Mesendoderm (in vitro differentiated cells): ENCODE measurements at regions not wholly inside any gene's neighbourhood (a gene's known extent, or its start where the extent isn't known, plus 50 kb on each side); places are given as distances from the start of the nearest gene placed in this dataset.
A peak's percentile ranks its signal among the peaks of the same experiment; 100 is the strongest.

Source experiments
- DNase-seq: peaks from one replicate; pipeline ENCODE4 v3.0.0; 2013
- H2AK5ac ChIP-seq: 2 replicates; pipeline ENCODE4 v1.6.1; 2013; ENCODE audit warnings: low read length, inconsistent platforms
- H2BK120ac ChIP-seq: 2 replicates; pipeline ENCODE4 v1.6.1; 2013; ENCODE audit warnings: low read depth, mild to moderate bottlenecking, low read length, moderate library complexity, mixed read lengths
- H2BK15ac ChIP-seq: replicated peaks from 2 replicates; pipeline ENCODE4 v1.6.1; 2013; ENCODE audit warnings: low read depth, mild to moderate bottlenecking, moderate library complexity
- H2BK5ac ChIP-seq: 2 replicates; pipeline ENCODE4 v1.6.1; 2013; ENCODE audit warnings: low read length, inconsistent platforms
- H3K18ac ChIP-seq: 2 replicates; pipeline ENCODE4 v1.6.1; 2013; ENCODE audit warnings: mild to moderate bottlenecking, low read length, mixed read lengths
- H3K23ac ChIP-seq: one replicate; pipeline ENCODE4 v1.6.1; 2013; ENCODE audit warnings: low read length
- H3K27ac ChIP-seq: 2 replicates; pipeline ENCODE4 v1.5.1; 2013; ENCODE audit warnings: low read depth, mild to moderate bottlenecking, inconsistent platforms, low read length, moderate library complexity
- H3K27me3 ChIP-seq: 2 replicates; pipeline ENCODE4 v1.6.1; 2013; ENCODE audit warnings: low read length, control low read depth, mild to moderate bottlenecking, inconsistent platforms; ENCODE audit not compliant: insufficient read depth, poor library complexity
- H3K36me3 ChIP-seq: 2 replicates; pipeline ENCODE4 v1.6.1; 2013; ENCODE audit warnings: low read length, inconsistent platforms; ENCODE audit not compliant: control insufficient read depth, insufficient read depth
- H3K4ac ChIP-seq: one replicate; pipeline ENCODE4 v1.6.1; 2013; ENCODE audit warnings: low read depth, mild to moderate bottlenecking, low read length, moderate library complexity
- H3K4me1 ChIP-seq: 2 replicates; pipeline ENCODE4 v1.6.1; 2013; ENCODE audit warnings: low read depth, low read length, inconsistent platforms; ENCODE audit not compliant: control insufficient read depth
- H3K4me2 ChIP-seq: 2 replicates; pipeline ENCODE4 v1.6.1; 2013; ENCODE audit warnings: low read length
- H3K4me3 ChIP-seq: 2 replicates; pipeline ENCODE4 v1.5.1; 2013; ENCODE audit warnings: mild to moderate bottlenecking, low read length
- H3K56ac ChIP-seq: one replicate; pipeline ENCODE4 v1.6.1; 2013; ENCODE audit warnings: low read length
- H3K79me1 ChIP-seq: 2 replicates; pipeline ENCODE4 v1.6.1; 2013; ENCODE audit warnings: low read length, inconsistent platforms
- H3K79me2 ChIP-seq: 2 replicates; pipeline ENCODE4 v1.6.1; 2013; ENCODE audit warnings: mild to moderate bottlenecking, low read length; ENCODE audit not compliant: control insufficient read depth, insufficient read depth
- H3K9ac ChIP-seq: 2 replicates; pipeline ENCODE4 v1.6.1; 2013; ENCODE audit warnings: low read length, inconsistent platforms
- H4K5ac ChIP-seq: one replicate; pipeline ENCODE4 v1.6.1; 2013; ENCODE audit warnings: low read length
- H4K8ac ChIP-seq: one replicate; pipeline ENCODE4 v1.6.1; 2013; ENCODE audit warnings: low read depth, mild to moderate bottlenecking, control low read depth, low read length, moderate library complexity
- WGBS: extraction: QIAGEN DNeasy Blood & Tissue Kit; methylation state at CpG from one replicate; pipeline ENCODE4 v1.1.7; 2013; ENCODE audit warnings: low lambda C conversion rate, missing lambda C conversion rate; ENCODE audit not compliant: insufficient coverage; ENCODE audit errors: extremely low coverage; 5-methylcytosine and 5-hydroxymethylcytosine counted together

DNA sequence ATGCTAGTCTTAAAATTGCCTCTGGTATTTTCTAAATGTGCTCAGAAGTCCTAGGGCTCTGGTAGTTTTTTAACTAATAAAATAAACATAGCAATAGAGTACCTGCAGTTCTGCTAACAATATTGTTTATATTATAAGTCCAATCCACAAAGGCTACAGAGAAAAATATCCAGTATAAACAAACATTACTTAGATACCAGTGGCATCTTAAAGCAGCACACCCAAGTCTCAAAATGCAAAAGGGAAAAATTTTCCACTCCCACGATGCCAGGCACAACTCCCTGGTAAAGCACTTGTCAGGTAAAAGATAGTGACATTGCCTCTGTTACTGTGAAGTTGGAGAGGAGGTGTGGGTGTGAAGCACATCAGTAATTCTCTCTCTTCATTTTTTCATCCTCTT is 123.3 kb downstream of the OGFRL1 start:
- Histone ChIP-seq H3K4me3 (no peak overlapping the region), H2BK15ac (no peak overlapping the region), H3K56ac (no peak overlapping the region), H2BK120ac (no peak overlapping the region), H3K23ac (no peak overlapping the region), H3K9ac (no peak overlapping the region), H3K18ac (no peak overlapping the region), H3K79me2 (no peaks in the 10 kb centered on the region), H3K4me2 (no peak overlapping the region), H2BK5ac (no peak overlapping the region), H3K27me3 (no peaks in the 10 kb centered on the region), H3K36me3 (no peaks in the 10 kb centered on the region), H3K27ac (no peak overlapping the region), H4K8ac (no peak overlapping the region), H2AK5ac (no peak overlapping the region), H4K5ac (no peak overlapping the region), H3K4ac (no peak overlapping the region), H3K79me1 (no peaks in the 10 kb centered on the region), H3K4me1 (peaks cover 4% of the 10 kb centered on the region)
- DNase-seq = no peak
- no CpG with 5 or more reads among the region's 1 CpG for WGBS

- Histone ChIP-seq H3K36me3 (no peaks in the 10 kb centered on the region), H2AK5ac (no peak overlapping the region), H2BK5ac (no peak overlapping the region), H2BK15ac (no peak overlapping the region), H4K5ac (no peak overlapping the region), H3K27me3 (no peaks in the 10 kb centered on the region), H3K4me3 (no peak overlapping the region), H3K4me2 (no peak overlapping the region), H4K8ac (no peak overlapping the region), H3K23ac (no peak overlapping the region), H3K27ac (no peak overlapping the region), H3K56ac (peak overlapping the region; percentile 30), H3K9ac (no peak overlapping the region), H3K79me1 (no peaks in the 10 kb centered on the region), H2BK120ac (no peak overlapping the region), H3K4ac (no peak overlapping the region), H3K79me2 (no peaks in the 10 kb centered on the region), H3K4me1 (no peaks in the 10 kb centered on the region), H3K18ac (no peak overlapping the region)
- 100% methylated on average over 3 of the region's 4 CpGs for WGBS
- DNase-seq = peak; percentile 17
Measured at GRCh38 chr6:71412559-71413140, 124.0 kb downstream of the OGFRL1 start.

DNA sequence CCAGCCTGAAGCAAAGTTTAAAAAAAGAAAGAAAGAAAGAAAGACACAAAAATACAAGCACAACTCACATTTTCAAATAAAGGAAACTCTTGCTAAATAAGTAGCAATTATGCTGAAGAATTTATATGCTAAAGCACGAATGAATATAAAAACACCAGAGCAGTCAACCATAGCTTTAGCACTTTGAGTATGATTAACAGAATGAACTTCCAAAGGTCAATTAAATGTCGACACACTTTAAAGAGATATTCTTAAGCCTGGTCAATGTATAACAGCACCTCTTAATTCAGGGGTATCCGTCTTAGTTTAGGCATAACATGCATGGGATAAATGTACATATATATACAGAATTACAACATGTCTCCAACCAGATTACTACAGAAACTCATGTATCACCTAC is 125.9 kb downstream of the OGFRL1 start:
- no peak overlapping the region for H3K4me3 ChIP-seq
- no peaks in the 10 kb centered on the region for H3K36me3 ChIP-seq
- no CpG with 5 or more reads among the region's 3 CpGs for WGBS

DNA sequence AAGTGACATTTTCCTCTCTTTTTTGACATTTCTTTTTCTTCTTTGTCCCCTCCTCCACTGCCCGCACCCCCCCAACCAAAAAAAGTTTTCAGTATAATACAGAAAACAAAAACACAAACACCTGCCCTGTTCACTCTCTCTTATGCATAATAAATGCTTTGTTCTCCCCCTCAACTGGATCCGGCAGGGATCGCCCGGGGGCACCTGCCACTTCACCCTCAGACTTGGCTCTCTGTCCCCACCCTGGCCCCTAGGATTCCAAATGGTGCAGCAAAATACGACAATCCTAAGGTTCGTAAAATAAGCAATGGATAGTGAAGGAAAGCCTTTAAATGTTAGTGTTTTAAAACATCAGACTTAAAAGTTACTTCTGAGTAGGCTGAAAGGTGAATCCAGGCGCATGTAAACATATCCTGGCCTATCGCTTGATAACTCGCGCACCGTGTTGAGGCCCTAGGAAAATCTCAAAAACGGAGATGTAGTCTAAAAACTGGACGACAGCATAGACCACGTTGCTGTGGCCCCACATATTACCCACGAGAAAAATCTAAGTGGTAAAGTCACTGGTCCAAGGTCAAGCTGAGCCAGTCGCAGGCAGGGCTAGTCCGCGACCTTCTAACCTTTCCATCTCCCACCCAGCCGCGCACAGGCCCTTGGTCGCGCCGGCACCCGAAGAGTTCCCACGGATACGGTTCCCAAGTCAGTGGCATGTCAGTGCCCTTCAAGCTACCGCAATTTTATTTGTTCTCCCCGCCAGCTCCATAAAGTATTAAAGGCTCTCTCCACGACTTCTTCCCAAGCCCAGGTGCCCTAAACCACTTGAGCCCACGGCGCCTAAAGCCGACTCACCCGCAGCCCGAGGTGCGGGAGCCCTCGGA is 130.8 kb downstream of the OGFRL1 start:
- no CpG with 5 or more reads among the region's 36 CpGs for WGBS
- Histone ChIP-seq H3K27me3 (no peaks in the 10 kb centered on the region), H2AK5ac (no peak overlapping the region)

More for the DNA sequence above, 125.9 kb downstream of the OGFRL1 start:
- Histone ChIP-seq H3K27ac (no peak overlapping the region), H3K79me2 (no peaks in the 10 kb centered on the region), H3K4me1 (no peaks in the 10 kb centered on the region), H3K18ac (no peak overlapping the region), H3K9ac (no peak overlapping the region), H3K4me2 (no peak overlapping the region), H3K23ac (no peak overlapping the region), H2BK5ac (no peak overlapping the region), H2AK5ac (no peak overlapping the region), H4K8ac (no peak overlapping the region), H2BK15ac (no peak overlapping the region), H3K27me3 (no peaks in the 10 kb centered on the region), H3K4ac (no peak overlapping the region), H3K56ac (no peak overlapping the region), H4K5ac (no peak overlapping the region), H2BK120ac (no peak overlapping the region), H3K79me1 (no peaks in the 10 kb centered on the region)
- DNase-seq = no peak

DNA sequence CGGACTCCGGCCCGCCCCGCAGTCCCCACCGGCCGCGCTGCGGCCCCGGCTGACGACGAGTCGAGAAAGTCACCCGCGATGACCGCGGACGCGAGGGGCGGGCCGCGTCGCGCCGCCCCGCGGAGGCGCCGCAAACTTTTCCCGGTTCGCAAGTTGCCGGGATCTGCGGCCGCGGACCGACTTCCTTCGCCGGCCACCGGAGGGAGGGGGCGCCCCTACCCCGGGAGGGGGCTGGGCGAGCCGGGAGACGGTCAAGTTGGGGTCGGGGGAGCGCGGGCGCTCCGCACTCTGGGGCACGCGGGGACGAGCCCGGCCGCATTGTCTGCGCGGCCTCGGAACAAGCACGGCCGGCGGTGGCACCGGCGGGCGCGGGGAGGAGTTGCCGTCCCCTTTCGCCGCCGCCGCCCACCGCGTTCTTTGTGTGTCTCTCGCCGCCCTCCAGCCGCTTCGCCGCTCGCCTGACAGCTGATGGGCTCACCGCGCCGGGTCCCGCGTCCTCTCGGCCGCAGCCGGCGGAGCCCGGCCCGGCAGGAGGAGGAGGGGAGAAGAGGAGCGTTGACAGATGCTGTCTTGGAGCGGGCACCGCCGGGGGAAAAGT is 131.6 kb downstream of the OGFRL1 start:
- H3K9ac ChIP-seq = peak overlapping the region; percentile 68
- H3K79me2 ChIP-seq = no peaks in the 10 kb centered on the region
- H2BK120ac ChIP-seq = no peak overlapping the region
- H4K8ac ChIP-seq = no peak overlapping the region
- H2BK5ac ChIP-seq = no peak overlapping the region
- H3K56ac ChIP-seq = peak overlapping the region; percentile 79
- H3K4me3 ChIP-seq = peak overlapping the region; percentile 52
- no peaks in the 10 kb centered on the region for H3K27me3 ChIP-seq
- WGBS = no CpG with 5 or more reads among the region's 91 CpGs
- no peak overlapping the region for H2BK15ac ChIP-seq
- DNase-seq = no peak
- H4K5ac ChIP-seq = no peak overlapping the region
- no peaks in the 10 kb centered on the region for H3K4me1 ChIP-seq
- H3K18ac ChIP-seq = no peak overlapping the region
- H3K4me2 ChIP-seq = peak overlapping the region; percentile 70
- H3K36me3 ChIP-seq = no peaks in the 10 kb centered on the region
- no peak overlapping the region for H3K4ac ChIP-seq
- H3K27ac ChIP-seq = peak overlapping the region; percentile 67
- no peak overlapping the region for H2AK5ac ChIP-seq
- no peak overlapping the region for H3K23ac ChIP-seq
- H3K79me1 ChIP-seq = no peaks in the 10 kb centered on the region

More for the DNA sequence above, 130.8 kb downstream of the OGFRL1 start:
- Histone ChIP-seq H4K5ac (no peak overlapping the region), H3K23ac (no peak overlapping the region), H3K4ac (no peak overlapping the region), H2BK5ac (no peak overlapping the region), H4K8ac (no peak overlapping the region), H2BK120ac (no peak overlapping the region), H3K56ac (peak overlapping the region; percentile 79), H3K9ac (peak overlapping the region; percentile 68), H3K18ac (no peak overlapping the region), H2BK15ac (no peak overlapping the region), H3K27ac (no peak overlapping the region), H3K4me3 (peak overlapping the region; percentile 52), H3K4me1 (no peaks in the 10 kb centered on the region), H3K79me2 (no peaks in the 10 kb centered on the region), H3K36me3 (no peaks in the 10 kb centered on the region), H3K4me2 (peak overlapping the region; percentile 70), H3K79me1 (no peaks in the 10 kb centered on the region)
- DNase-seq = peak; percentile 11
